GM19468 (cell line): ENCODE measurements at regions not wholly inside any gene's neighbourhood (a gene's known extent, or its start where the extent isn't known, plus 50 kb on each side); places are given as distances from the start of the nearest gene placed in this dataset.
"Not testable (repeated sequence)": the region's sequence is repeated elsewhere in the genome, so short reads cannot be mapped to it uniquely, and the experiment has no call there.

ENCODE experiments used
- ATAC-seq: cut with Tn5 transposase; IDR thresholded peaks from one replicate; pipeline ENCODE4 v1.9.1; 2021; ENCODE audit warnings: mild to moderate bottlenecking, moderate library complexity, moderate number of reproducible peaks; ENCODE audit not compliant: unreplicated experiment; ENCODE audit errors: extremely low read depth

DNA sequence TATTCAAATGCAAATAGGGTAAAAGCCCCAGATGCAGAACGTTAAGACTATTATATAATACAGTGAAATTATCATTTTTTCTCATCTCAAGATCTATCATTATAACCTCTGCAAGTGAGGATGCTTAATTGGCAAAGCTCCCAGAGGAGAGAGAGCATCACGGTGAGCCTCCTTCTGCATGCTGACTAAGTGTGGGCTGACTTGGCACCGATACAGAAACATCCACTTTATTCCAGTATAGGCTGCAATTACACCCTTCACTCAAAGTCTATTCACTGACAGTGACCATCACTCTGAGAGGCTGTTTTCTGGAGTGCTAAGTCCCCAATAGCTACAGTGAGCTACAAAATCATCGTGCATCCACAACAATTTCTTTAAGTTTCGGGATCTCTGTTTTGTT, 171.1 kb upstream of the NBPF9 start:
- ATAC-seq: not testable (repeated sequence)

DNA sequence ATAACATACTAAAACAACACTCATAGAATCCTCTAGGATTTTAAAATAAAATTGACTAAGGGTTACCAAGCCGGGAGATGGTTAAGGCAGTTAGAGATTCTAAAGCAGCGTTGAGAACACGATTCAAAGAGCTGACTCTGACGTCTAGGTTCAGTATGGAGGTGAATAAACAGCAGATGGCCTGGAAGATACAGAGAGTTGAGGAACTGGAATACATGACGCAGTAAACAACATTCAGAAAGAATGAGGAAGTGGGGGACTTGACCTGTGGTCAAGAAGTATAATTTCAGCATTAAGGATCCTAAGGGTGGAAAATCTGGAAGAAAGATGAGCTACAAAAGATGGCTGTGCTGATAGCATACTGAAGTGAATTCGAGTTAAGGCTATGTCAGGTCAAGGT, 172.5 kb upstream of the NBPF9 start:
- not testable (repeated sequence) for ATAC-seq

DNA sequence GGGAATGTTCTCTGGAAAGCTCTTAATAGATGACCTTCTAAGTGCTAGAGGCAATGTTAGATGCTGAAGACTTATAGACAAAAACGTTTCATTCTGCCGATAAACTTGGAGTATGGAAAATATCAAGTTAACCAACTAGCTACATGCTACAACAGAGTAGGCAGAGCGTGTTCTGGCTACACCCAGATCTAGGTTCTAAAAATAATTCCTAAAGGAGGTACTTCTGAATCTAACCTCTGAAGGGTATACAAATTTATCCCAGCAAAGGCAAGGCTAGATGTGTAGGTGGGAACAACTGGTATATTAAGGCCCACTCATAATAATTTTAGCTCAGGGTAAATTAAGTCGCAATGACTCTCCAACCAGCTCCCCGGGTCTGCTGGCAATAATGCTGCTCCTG, 173.1 kb upstream of the NBPF9 start:
- ATAC-seq: not testable (repeated sequence)

DNA sequence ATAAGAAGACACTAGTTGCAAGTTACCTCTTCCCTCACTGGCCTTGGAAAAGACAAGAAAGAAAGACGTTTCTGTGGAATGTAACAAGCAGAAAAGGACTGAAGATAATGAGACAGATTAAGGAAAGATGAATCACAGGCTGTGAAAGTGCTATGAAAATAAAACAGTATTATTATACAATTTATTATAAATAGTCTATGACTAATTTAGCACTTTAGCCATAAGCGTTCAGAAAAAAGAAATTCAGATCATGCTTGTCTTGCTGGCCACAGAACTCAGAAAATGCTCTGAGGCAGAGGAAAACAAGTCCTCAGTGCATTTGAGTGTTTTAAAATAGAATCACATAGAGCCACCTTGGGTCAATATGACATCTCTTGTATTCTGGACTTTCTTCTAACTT, 174.8 kb upstream of the NBPF9 start:
- not testable (repeated sequence) for ATAC-seq

DNA sequence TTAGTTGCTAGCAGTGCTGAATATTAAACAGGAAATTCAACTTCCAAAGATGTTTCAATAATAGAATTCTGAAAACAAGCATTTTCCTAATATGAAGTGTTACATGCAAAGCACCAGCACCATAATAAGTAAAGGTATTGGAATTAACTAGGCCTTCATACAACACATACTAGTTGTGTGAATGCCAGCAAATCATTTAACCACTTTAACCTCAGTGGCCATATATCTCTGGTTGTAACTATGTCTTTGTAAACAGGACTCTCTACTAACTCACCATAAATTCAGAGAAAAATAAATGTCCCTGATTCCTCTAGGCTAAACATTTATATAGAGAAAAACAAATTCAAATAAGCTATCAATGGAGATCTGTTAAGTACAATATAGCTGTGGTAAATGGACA, 175.7 kb upstream of the NBPF9 start:
- ATAC-seq: not testable (repeated sequence)

GRCh38 chr1:149279512-149279911, 176.2 kb upstream of the NBPF9 start:
- ATAC-seq: not testable (repeated sequence)

DNA sequence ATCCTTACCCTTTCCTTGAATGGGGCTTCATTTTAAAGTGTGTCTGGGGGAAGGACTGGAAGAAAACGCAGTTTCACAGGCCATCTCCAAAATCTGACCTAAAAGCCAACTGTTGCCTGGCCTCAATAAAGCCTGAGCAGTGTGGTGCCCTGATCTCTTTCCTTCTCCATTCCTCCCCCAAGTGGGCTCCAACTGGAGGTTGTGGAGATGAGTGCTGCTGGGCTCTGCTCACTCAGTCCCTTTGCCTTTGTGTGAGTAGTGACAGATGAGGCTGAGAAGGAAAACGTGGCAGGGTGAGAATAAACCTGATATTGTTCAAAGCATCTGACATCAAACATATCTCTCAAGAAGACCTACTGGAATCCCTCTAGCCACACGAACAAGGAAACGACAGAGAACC, 181.4 kb upstream of the NBPF9 start:
- not testable (repeated sequence) for ATAC-seq

DNA sequence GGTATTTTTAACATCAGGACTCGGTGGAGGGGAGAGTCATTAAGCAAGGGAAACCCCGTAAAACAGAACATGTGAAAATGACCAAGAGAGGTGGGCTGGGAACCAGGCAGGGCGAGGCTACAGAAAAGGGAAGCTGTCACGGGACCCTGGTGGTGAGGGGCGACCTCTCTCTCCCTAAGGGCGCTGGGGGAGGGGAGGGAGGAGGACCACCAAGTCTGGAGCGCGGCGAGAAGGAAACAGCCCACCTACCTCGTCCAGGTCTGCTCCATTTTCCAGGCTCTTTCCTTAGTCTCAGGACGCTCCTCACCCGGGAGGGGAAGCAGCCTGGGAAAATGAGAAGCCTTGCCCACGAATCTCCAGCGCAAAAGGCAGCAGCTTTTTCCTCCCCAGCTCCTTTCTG, 181.9 kb upstream of the NBPF9 start:
- not testable (repeated sequence) for ATAC-seq

GRCh38 chr1:149285638-149286037, 182.3 kb upstream of the NBPF9 start:
- not testable (repeated sequence) for ATAC-seq

DNA sequence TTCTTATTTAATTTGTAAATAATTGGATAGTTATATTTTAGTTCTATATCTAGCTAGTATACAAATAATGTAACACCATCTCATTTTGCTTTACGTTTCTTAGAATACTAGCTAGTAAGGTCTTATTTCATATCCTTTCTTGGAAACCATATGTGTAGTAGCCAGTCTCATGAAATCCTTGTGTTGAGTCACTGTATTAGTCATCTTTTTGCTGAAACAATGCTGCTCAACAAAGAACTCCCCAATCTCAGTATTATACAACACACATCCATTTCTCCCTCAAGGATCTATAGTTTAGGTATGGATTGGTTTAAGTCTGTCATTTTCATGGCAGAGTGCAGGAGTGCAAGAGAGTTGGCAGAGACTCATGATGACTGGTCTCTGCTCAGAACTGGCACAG, 185.2 kb upstream of the NBPF9 start:
- ATAC-seq: not testable (repeated sequence)

GRCh38 chr1:149300478-149301218, 174.2 kb upstream of the NBPF19 start:
- not testable (repeated sequence) for ATAC-seq

- ATAC-seq: not testable (repeated sequence)
Observed at GRCh38 chr1:149301282-149301681, 173.6 kb upstream of the NBPF19 start.

- not testable (repeated sequence) for ATAC-seq
Observed at GRCh38 chr1:149304796-149305195, 170.0 kb upstream of the NBPF19 start.

DNA sequence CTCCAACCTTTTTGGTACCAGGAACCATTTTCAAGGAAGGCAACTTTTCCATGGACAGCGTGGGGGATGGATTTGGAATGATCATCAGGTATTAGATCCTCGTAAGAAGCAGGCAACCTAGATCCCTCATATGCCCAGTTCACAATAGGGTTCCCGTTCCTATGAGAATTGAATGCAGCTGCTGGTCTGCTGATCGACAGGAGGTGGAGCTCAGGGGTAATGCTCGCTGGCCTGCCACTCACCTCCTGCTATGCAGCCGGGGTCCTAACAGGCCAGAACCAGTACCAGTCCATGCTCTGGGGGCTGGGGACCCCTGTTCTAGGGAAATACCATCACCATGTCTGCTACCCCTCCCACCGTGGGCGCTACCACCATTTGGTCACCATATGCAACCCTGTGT, 167.2 kb upstream of the NBPF19 start:
- not testable (repeated sequence) for ATAC-seq

GRCh38 chr1:149314921-149315320, 159.9 kb upstream of the NBPF19 start:
- ATAC-seq: not testable (repeated sequence)

GRCh38 chr1:149320971-149321731, 153.7 kb upstream of the NBPF19 start:
- not testable (repeated sequence) for ATAC-seq

- ATAC-seq: not testable (repeated sequence)
Observed at GRCh38 chr1:149321732-149322016, 153.2 kb upstream of the NBPF19 start.

GRCh38 chr1:149330081-149330335, 144.8 kb upstream of the NBPF19 start:
- ATAC-seq: not testable (repeated sequence)

GRCh38 chr1:149336082-149336481, 138.8 kb upstream of the NBPF19 start:
- ATAC-seq: not testable (repeated sequence)

GRCh38 chr1:149338221-149338691, 136.6 kb upstream of the NBPF19 start:
- ATAC-seq: not testable (repeated sequence)

- not testable (repeated sequence) for ATAC-seq
Observed at GRCh38 chr1:149338698-149339097, 136.1 kb upstream of the NBPF19 start.

- not testable (repeated sequence) for ATAC-seq
Observed at GRCh38 chr1:149349448-149349847, 125.4 kb upstream of the NBPF19 start.
